HepG2 (cell line): ENCODE measurements at regions not wholly inside any gene's neighbourhood (a gene's known extent, or its start where the extent isn't known, plus 50 kb on each side); places are given as distances from the start of the nearest gene placed in this dataset.

Experiments
- ELF3 ChIP-seq: IDR thresholded peaks from 2 replicates; pipeline ENCODE4 v1.6.1; 2016; ENCODE audit warnings: missing genetic modification reagents, missing compliant biosample characterization
- FOSL2 ChIP-seq: sonication (generic); formaldehyde crosslinking; IDR thresholded peaks from 2 replicates; pipeline ENCODE4 v1.4.0; 2020; ENCODE audit warnings: missing genetic modification reagents
- FOXK2 ChIP-seq: fragments of 450-650 bp; IDR thresholded peaks from 2 replicates; pipeline ENCODE4 v1.6.1; 2016
- GFI1 ChIP-seq: sonication (generic); formaldehyde crosslinking; IDR thresholded peaks from 2 replicates; pipeline ENCODE4 v1.5.0; 2020; ENCODE audit warnings: missing genetic modification reagents, mild to moderate bottlenecking, borderline replicate concordance
- HMGA1 ChIP-seq: sonication (generic); formaldehyde crosslinking; conservative IDR thresholded peaks from 2 replicates; pipeline ENCODE4 v1.4.0; 2020; ENCODE audit warnings: missing genetic modification reagents
- JUN ChIP-seq: sonication (generic); formaldehyde crosslinking; IDR thresholded peaks from 2 replicates; pipeline ENCODE4 v1.4.0; 2020; ENCODE audit warnings: mild to moderate bottlenecking, missing genetic modification reagents
- KLF6 ChIP-seq: IDR thresholded peaks from 2 replicates; pipeline ENCODE4 v1.8.0; 2016; ENCODE audit warnings: missing biosample characterization, missing genetic modification reagents
- MED1 ChIP-seq: sonication (generic); formaldehyde crosslinking; IDR thresholded peaks from 2 replicates; pipeline ENCODE4 v1.4.0; 2020; ENCODE audit warnings: missing genetic modification reagents
- MTF2 ChIP-seq: sonication (generic); formaldehyde crosslinking; IDR thresholded peaks from 2 replicates; pipeline ENCODE4 v1.5.0; 2020; ENCODE audit warnings: missing genetic modification reagents, borderline replicate concordance
- MYC ChIP-seq: sonication (generic); formaldehyde crosslinking; IDR thresholded peaks from 2 replicates; pipeline ENCODE4 v1.9.0; 2021; ENCODE audit warnings: missing genetic modification reagents, borderline replicate concordance
- NFE2 ChIP-seq: sonication (generic); formaldehyde crosslinking; IDR thresholded peaks from 2 replicates; pipeline ENCODE4 v1.4.0; 2020; ENCODE audit warnings: missing genetic modification reagents
- PITX1 ChIP-seq: sonication (generic); formaldehyde crosslinking; IDR thresholded peaks from 2 replicates; pipeline ENCODE4 v1.5.1; 2020; ENCODE audit warnings: mild to moderate bottlenecking, missing genetic modification reagents
- REPIN1 ChIP-seq: sonication (generic); formaldehyde crosslinking; IDR thresholded peaks from 2 replicates; pipeline ENCODE4 v1.8.0; 2022; ENCODE audit warnings: missing genetic modification reagents, low read depth, mild to moderate bottlenecking, borderline replicate concordance
- SIN3B ChIP-seq: fragments of 150-350 bp; IDR thresholded peaks from 2 replicates; pipeline ENCODE4 v1.6.1; 2014; ENCODE audit warnings: low read length
- TAF15 ChIP-seq: fragments of 200-400 bp; formaldehyde crosslinking; IDR thresholded peaks from one replicate; pipeline ENCODE4 v1.6.1; 2018; ENCODE audit warnings: mild to moderate bottlenecking, low read depth, low read length; ENCODE audit not compliant: poor library complexity, severe bottlenecking
- ZBTB38 ChIP-seq: sonication (generic); formaldehyde crosslinking; IDR thresholded peaks from 2 replicates; pipeline ENCODE4 v1.5.1; 2020; ENCODE audit warnings: mild to moderate bottlenecking, missing genetic modification reagents
- ZFYVE20 ChIP-seq: sonication (generic); formaldehyde crosslinking; IDR thresholded peaks from 2 replicates; pipeline ENCODE4 v1.8.0; 2023; ENCODE audit warnings: low read depth, mild to moderate bottlenecking, moderate library complexity, missing genetic modification reagents, borderline replicate concordance
- ZKSCAN8 ChIP-seq: IDR thresholded peaks from 2 replicates; pipeline ENCODE4 v1.6.1; 2016; ENCODE audit warnings: borderline replicate concordance, missing genetic modification reagents, missing compliant biosample characterization
- ZNF12 ChIP-seq: sonication (generic); formaldehyde crosslinking; IDR thresholded peaks from 2 replicates; pipeline ENCODE4 v1.5.0; 2020; ENCODE audit warnings: missing genetic modification reagents
- ZNF263 ChIP-seq: sonication (generic); formaldehyde crosslinking; IDR thresholded peaks from 2 replicates; pipeline ENCODE4 v1.4.0; 2020; ENCODE audit warnings: missing genetic modification reagents
- ZNF280B ChIP-seq: sonication (generic); formaldehyde crosslinking; IDR thresholded peaks from 2 replicates; pipeline ENCODE4 v1.5.0; 2020; ENCODE audit warnings: missing genetic modification reagents, mild to moderate bottlenecking, borderline replicate concordance
- ZNF329 ChIP-seq: sonication (generic); formaldehyde crosslinking; IDR thresholded peaks from 2 replicates; pipeline ENCODE4 v1.9.0; 2021; ENCODE audit warnings: low read depth, mild to moderate bottlenecking, missing genetic modification reagents
- ZNF335 ChIP-seq: sonication (generic); formaldehyde crosslinking; IDR thresholded peaks from 2 replicates; pipeline ENCODE4 v1.4.0; 2020; ENCODE audit warnings: missing genetic modification reagents
- ZNF547 ChIP-seq: sonication (generic); formaldehyde crosslinking; IDR thresholded peaks from 2 replicates; pipeline ENCODE4 v1.5.1; 2020; ENCODE audit warnings: mild to moderate bottlenecking, missing genetic modification reagents
- ZNF567 ChIP-seq: sonication (generic); formaldehyde crosslinking; IDR thresholded peaks from 2 replicates; pipeline ENCODE4 v1.8.1; 2023; ENCODE audit warnings: mild to moderate bottlenecking, missing genetic modification reagents, borderline replicate concordance
- ZNF589 ChIP-seq: sonication (generic); formaldehyde crosslinking; conservative IDR thresholded peaks from 2 replicates; pipeline ENCODE4 v1.8.0; 2022; ENCODE audit warnings: mild to moderate bottlenecking, moderate library complexity, missing genetic modification reagents
- ZNF709 ChIP-seq: sonication (generic); formaldehyde crosslinking; IDR thresholded peaks from 2 replicates; pipeline ENCODE4 v1.5.0; 2020; ENCODE audit warnings: mild to moderate bottlenecking, missing genetic modification reagents
- TF ChIP-seq, protein P1 (sequence below): sonication (generic); formaldehyde crosslinking; IDR thresholded peaks from 2 replicates; pipeline ENCODE4 v1.8.0; 2022; ENCODE audit warnings: low read depth, missing genetic modification reagents
- TF ChIP-seq, protein P2 (sequence below): sonication (generic); formaldehyde crosslinking; IDR thresholded peaks from 2 replicates; pipeline ENCODE4 v1.4.0; 2020; ENCODE audit warnings: missing genetic modification reagents

DNA sequence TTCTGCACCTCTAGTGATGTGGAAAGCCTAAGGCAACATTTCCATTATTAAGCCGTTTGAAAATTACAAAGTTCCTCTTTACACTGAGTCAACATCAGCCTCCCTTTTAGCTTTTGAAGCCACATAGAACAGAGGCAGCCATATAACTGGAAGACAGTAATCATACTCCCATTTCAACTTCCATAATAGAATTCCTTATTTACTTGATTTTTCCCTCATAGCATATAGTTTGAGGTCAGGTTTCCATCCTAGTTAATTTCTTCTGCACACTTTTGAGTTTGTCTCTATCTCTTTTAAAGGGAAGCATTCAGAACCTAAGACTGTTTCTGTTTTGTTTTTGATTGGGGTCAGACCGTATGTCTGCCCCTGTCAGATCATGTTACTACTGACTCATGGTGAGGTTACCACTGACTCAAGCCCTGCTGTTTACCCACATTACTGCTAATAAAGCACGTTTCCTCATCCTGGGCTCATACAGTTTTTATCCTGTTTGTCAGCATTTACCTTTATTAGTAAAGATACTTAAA lies 161.0 kb downstream of the SLC38A4 start (continued):
- TF ChIP-seq SIN3B (no peak), ZNF547 (CRISPR knock-in tag) (no peak), KLF6 (CRISPR knock-in tag) (peak; percentile 34; the same call in 1 of the 2 replicates), GFI1 (CRISPR knock-in tag) (no peak), NFE2 (CRISPR knock-in tag) (no peak), ZNF335 (CRISPR knock-in tag) (0 out of 2 replicates have a peak, but pooled peaks have one; percentile 20), ZNF589 (no peak), ZNF709 (CRISPR knock-in tag) (no peak), MYC (CRISPR knock-in tag) (no peak), JUN (CRISPR knock-in tag) (peak; percentile 69; the same call in 1 of the 2 replicates), ZNF567 (no peak), FOSL2 (peak; percentile 96), ZBTB38 (CRISPR knock-in tag) (no peak), MTF2 (CRISPR knock-in tag) (no peak), PITX1 (CRISPR knock-in tag) (no peak), MED1 (CRISPR knock-in tag) (peak; percentile 86), REPIN1 (CRISPR knock-in tag) (no peak), ZNF12 (no peak), ZNF329 (CRISPR knock-in tag) (no peak), ZNF263 (no peak), HMGA1 (CRISPR knock-in tag) (no peak), FOXK2 (peak; percentile 24; the same call in 1 of the 2 replicates), ELF3 (CRISPR knock-in tag) (peak; percentile 84), ZKSCAN8 (CRISPR knock-in tag) (0 out of 2 replicates have a peak, but pooled peaks have one; percentile 62), TAF15 (no peak), ZNF280B (no peak), ZFYVE20 (CRISPR knock-in tag) (no peak)
- TF ChIP-seq, protein P1, sequence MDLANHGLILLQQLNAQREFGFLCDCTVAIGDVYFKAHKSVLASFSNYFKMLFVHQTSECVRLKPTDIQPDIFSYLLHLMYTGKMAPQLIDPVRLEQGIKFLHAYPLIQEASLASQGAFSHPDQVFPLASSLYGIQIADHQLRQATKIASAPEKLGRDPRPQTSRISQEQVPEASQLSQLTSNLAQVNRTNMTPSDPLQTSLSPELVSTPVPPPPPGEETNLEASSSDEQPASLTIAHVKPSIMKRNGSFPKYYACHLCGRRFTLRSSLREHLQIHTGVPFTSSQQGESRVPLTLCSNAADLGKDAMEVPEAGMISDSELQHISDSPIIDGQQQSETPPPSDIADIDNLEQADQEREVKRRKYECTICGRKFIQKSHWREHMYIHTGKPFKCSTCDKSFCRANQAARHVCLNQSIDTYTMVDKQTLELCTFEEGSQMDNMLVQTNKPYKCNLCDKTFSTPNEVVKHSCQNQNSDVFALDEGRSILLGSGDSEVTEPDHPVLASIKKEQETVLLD = no peak
- TF ChIP-seq, protein P2, sequence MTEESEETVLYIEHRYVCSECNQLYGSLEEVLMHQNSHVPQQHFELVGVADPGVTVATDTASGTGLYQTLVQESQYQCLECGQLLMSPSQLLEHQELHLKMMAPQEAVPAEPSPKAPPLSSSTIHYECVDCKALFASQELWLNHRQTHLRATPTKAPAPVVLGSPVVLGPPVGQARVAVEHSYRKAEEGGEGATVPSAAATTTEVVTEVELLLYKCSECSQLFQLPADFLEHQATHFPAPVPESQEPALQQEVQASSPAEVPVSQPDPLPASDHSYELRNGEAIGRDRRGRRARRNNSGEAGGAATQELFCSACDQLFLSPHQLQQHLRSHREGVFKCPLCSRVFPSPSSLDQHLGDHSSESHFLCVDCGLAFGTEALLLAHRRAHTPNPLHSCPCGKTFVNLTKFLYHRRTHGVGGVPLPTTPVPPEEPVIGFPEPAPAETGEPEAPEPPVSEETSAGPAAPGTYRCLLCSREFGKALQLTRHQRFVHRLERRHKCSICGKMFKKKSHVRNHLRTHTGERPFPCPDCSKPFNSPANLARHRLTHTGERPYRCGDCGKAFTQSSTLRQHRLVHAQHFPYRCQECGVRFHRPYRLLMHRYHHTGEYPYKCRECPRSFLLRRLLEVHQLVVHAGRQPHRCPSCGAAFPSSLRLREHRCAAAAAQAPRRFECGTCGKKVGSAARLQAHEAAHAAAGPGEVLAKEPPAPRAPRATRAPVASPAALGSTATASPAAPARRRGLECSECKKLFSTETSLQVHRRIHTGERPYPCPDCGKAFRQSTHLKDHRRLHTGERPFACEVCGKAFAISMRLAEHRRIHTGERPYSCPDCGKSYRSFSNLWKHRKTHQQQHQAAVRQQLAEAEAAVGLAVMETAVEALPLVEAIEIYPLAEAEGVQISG (CRISPR knock-in tag) = no peak
